ENCODE measurements at regions not wholly inside any gene's neighbourhood (a gene's known extent, or its start where the extent isn't known, plus 50 kb on each side); places are given as distances from the start of the nearest gene placed in this dataset.

GRCh38 chr6:112799889-112800288, 452.8 kb downstream of the RFPL4B start:
- DNase-seq (ENCODE audit: low read depth): no peak
- no peak overlapping the region for H3K4me3 ChIP-seq (replicated peaks; ENCODE audit: low read depth, low read length)
- no peak for TF ChIP-seq CTCF (IDR thresholded peaks at IDR 0.05; ENCODE audit: low read length, missing control alignments)

GRCh38 chr6:112800439-112800838, 453.3 kb downstream of the RFPL4B start:
- DNase-seq (ENCODE audit: low read depth): no peak
- H3K4me3 ChIP-seq (replicated peaks; ENCODE audit: low read depth, low read length): no peak overlapping the region
- TF ChIP-seq CTCF (IDR thresholded peaks at IDR 0.05; ENCODE audit: low read length, missing control alignments): no peak

GRCh38 chr6:112800916-112801315, 453.8 kb downstream of the RFPL4B start:
- TF ChIP-seq CTCF (IDR thresholded peaks at IDR 0.05; ENCODE audit: low read length, missing control alignments): no peak
- DNase-seq (ENCODE audit: low read depth): no peak
- H3K4me3 ChIP-seq (replicated peaks; ENCODE audit: low read depth, low read length): no peak overlapping the region

GRCh38 chr6:112801468-112802080, 454.4 kb downstream of the RFPL4B start:
- DNase-seq (ENCODE audit: low read depth): peak; percentile 3
- no peak overlapping the region for H3K4me3 ChIP-seq (replicated peaks; ENCODE audit: low read depth, low read length)
- TF ChIP-seq CTCF (IDR thresholded peaks at IDR 0.05; ENCODE audit: low read length, missing control alignments): no peak

GRCh38 chr6:112802144-112802543, 455.0 kb downstream of the RFPL4B start:
- peak; percentile 87 for DNase-seq (ENCODE audit: low read depth)

GRCh38 chr6:112804638-112805330, 457.7 kb downstream of the RFPL4B start:
- no peak overlapping the region for H3K4me3 ChIP-seq (replicated peaks; ENCODE audit: low read depth, low read length)
- TF ChIP-seq CTCF (IDR thresholded peaks at IDR 0.05; ENCODE audit: low read length, missing control alignments): no peak
- no peak for DNase-seq (ENCODE audit: low read depth)

More at GRCh38 chr6:112802144-112802543, 455.0 kb downstream of the RFPL4B start:
- no peak overlapping the region for H3K4me3 ChIP-seq (replicated peaks; ENCODE audit: low read depth, low read length)
- no peak for TF ChIP-seq CTCF (IDR thresholded peaks at IDR 0.05; ENCODE audit: low read length, missing control alignments)
